ENCODE measurements at regions not wholly inside any gene's neighbourhood (a gene's known extent, or its start where the extent isn't known, plus 50 kb on each side); places are given as distances from the start of the nearest gene placed in this dataset.

DNA sequence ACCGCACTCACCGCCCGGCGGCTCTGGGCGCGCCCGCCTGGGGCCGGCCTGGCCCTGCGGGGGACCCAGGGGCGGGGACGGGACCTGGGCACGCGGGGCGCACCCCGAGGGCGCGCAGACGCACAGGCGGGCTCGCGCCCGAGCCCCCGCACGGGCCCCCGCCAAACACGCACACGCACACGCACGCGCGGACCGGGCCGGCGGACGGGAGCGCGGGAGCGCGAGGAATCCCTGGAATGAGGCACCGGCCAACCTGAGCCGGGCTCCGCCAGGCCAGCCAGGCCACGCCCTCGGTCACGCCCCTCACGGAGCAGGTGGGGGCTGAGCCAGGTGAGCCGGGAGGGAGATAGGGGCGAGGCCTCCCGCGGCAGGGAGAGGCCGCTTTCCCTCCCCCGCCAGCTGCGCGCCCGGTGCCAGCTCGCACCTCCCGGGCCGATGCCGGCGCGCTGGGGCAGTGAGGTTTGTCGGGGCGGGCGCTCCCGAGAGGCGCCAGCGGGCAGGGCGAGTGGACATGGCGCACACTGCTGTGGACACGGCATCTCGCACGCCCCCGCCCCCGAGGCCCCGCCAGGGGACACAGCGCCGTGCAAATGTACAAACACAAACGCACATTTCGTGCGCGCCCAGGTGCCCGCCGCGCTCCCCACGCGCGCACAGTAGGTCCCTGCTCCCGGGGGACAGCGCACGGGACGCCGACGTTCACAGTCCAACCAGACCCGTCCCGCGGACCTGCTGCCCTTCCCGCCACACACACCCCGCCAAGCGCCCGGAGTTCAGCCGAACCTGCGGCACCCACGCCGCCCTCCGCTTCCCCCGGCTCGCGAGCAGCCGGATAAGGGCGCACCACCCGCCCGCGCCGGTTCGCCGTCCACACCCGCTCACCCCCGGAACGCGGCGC is 75.9 kb upstream of the VGLL4 start (continued):
- TF ChIP-seq SIN3A (conservative IDR thresholded peaks at IDR 0.05 in 1 of 2, IDR thresholded peaks at IDR 0.05 in 1 of 2; ENCODE audit: low read depth in 1 of 2, low read length in 2 of 2) (peak in 1 of 2 experiments; percentile 53; a peak in 2 of 4 replicates), ZNF274 (IDR thresholded peaks at IDR 0.05; ENCODE audit: borderline replicate concordance, extremely low read depth, low read length) (no peak), POLR2A (IDR thresholded peaks at IDR 0.05; ENCODE audit: control extremely low read depth in 1 of 2, low read depth in 2 of 2, low read length in 2 of 2) (0 out of 3 replicates have a peak, but pooled peaks of 1 of the 2 experiments have one; percentile 30), CREB1 (IDR thresholded peaks at IDR 0.05) (peak; percentile 19; the same call in 1 of the 2 replicates), TEAD4 (IDR thresholded peaks at IDR 0.05; ENCODE audit: low read depth, low read length) (peak; percentile 93)
- TF ChIP-seq, protein P1, sequence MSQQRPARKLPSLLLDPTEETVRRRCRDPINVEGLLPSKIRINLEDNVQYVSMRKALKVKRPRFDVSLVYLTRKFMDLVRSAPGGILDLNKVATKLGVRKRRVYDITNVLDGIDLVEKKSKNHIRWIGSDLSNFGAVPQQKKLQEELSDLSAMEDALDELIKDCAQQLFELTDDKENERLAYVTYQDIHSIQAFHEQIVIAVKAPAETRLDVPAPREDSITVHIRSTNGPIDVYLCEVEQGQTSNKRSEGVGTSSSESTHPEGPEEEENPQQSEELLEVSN (IDR thresholded peaks at IDR 0.05) = no peak; the same call in 1 of the 2 replicates
